Natural killer cell (primary cell): ENCODE measurements at regions not wholly inside any gene's neighbourhood (a gene's known extent, or its start where the extent isn't known, plus 50 kb on each side); places are given as distances from the start of the nearest gene placed in this dataset.
"Not testable (repeated sequence)": the region's sequence is repeated elsewhere in the genome, so short reads cannot be mapped to it uniquely, and the experiment has no call there.

Experiments used
- ATAC-seq, 3 donors: fragments of 150-1000 bp in 2 of 3; fragments of 200-7000 bp in 1 of 3; cut with Tn5 transposase; 1 replicate in 1 of 3; 2 replicates in 2 of 3; pipeline ENCODE4 v1.10.0; 2021; ENCODE audit warnings: mild to moderate bottlenecking in 2 of 3, moderate library complexity in 2 of 3
- DNase-seq, 2 donors: peaks; one replicate each; pipeline versions ENCODE4 v3.0.0 to v3.0.0-alpha.2; 2013 to 2021; ENCODE audit warnings: mixed read lengths in 1 of 2
- H3K27ac ChIP-seq: one replicate; pipeline ENCODE4 v1.5.1; 2013; ENCODE audit warnings: mild to moderate bottlenecking, low read length
- H3K27me3 ChIP-seq: one replicate; pipeline ENCODE4 v1.6.1; 2013; ENCODE audit warnings: low read length; ENCODE audit not compliant: control insufficient read depth, insufficient read depth
- H3K36me3 ChIP-seq: one replicate; pipeline ENCODE4 v1.6.1; 2013; ENCODE audit warnings: low read length; ENCODE audit not compliant: control insufficient read depth, insufficient read depth
- H3K4me1 ChIP-seq: one replicate; pipeline ENCODE4 v1.6.1; 2013; ENCODE audit warnings: low read length; ENCODE audit not compliant: control insufficient read depth, insufficient read depth
- H3K4me3 ChIP-seq: one replicate; pipeline ENCODE4 v1.5.1; 2013; ENCODE audit warnings: low read length
- H3K9me3 ChIP-seq: one replicate; pipeline ENCODE4 v1.6.1; 2013; ENCODE audit warnings: low read length; ENCODE audit not compliant: control insufficient read depth, insufficient read depth
- H3K27ac Mint-ChIP-seq, 2 donors: one replicate each; pipeline ENCODE4 v1.8.0; 2022; ENCODE audit warnings: mild to moderate bottlenecking in 2 of 2, mixed read lengths in 2 of 2, moderate library complexity in 1 of 2
- H3K27me3 Mint-ChIP-seq, 2 donors: one replicate each; pipeline ENCODE4 v1.8.0; 2022; ENCODE audit warnings: low read depth in 2 of 2, mixed read lengths in 2 of 2
- H3K36me3 Mint-ChIP-seq: one replicate; pipeline ENCODE4 v1.8.0; 2022; ENCODE audit warnings: mixed read lengths
- H3K4me1 Mint-ChIP-seq, 2 donors: one replicate each; pipeline ENCODE4 v1.8.0; 2022; ENCODE audit warnings: mixed read lengths in 2 of 2
- H3K4me3 Mint-ChIP-seq: one replicate; pipeline ENCODE4 v1.8.0; 2022; ENCODE audit warnings: mild to moderate bottlenecking, moderate library complexity, mixed read lengths
- H3K9me3 Mint-ChIP-seq, 2 donors: one replicate each; pipeline ENCODE4 v1.8.0; 2022; ENCODE audit warnings: mixed read lengths in 2 of 2
- CTCF ChIP-seq: fragments of 200-600 bp; IDR thresholded peaks from one replicate; pipeline ENCODE4 v1.8.0; 2022; ENCODE audit warnings: antibody characterized with exemption
- WGBS: methylation state at CpG from one replicate; pipeline ENCODE4 v1.1.7; 2013; ENCODE audit warnings: missing lambda C conversion rate; ENCODE audit not compliant: insufficient coverage; 5-methylcytosine and 5-hydroxymethylcytosine counted together
- intact Hi-C: fragments of 100-400 bp; cut with micrococcal nuclease; formaldehyde crosslinking; loops from one replicate; pipeline ENCODE4 v1.14.2; 2022

GRCh38 chr10:22133749-22134624 is 83.8 kb downstream of the EBLN1 start:
- Histone ChIP-seq H3K27me3 (no peaks in the 10 kb centered on the region), H3K27ac (no peak overlapping the region), H3K4me3 (no peak overlapping the region), H3K36me3 (no peaks in the 10 kb centered on the region), H3K9me3 (no peaks in the 10 kb centered on the region), H3K4me1 (peaks cover 13% of the 10 kb centered on the region)
- Mint-ChIP-seq H3K27ac (no peak overlapping the region), H3K4me3 (no peak overlapping the region), H3K36me3 (no peaks in the 10 kb centered on the region), H3K4me1 (peaks cover 6 to 11% of the 10 kb centered on the region in 2 donors), H3K27me3 (peaks cover 0 to 12% of the 10 kb centered on the region in 2 donors), H3K9me3 (no peaks in the 10 kb centered on the region)
- WGBS: 13% methylated on average over 11 of the region's 11 CpGs
- DNase-seq (no peak), ATAC-seq (peak; percentile 38 to 74 (median 52))
- TF ChIP-seq CTCF: no peak
- intact Hi-C loops: no loop called here

- peaks cover 6 to 11% of the 10 kb centered on the region in 2 donors for H3K4me1 Mint-ChIP-seq
- H3K4me3 ChIP-seq, H3K4me3 Mint-ChIP-seq, H3K27ac Mint-ChIP-seq, H3K9me3 ChIP-seq, H3K27me3 ChIP-seq, H3K36me3 Mint-ChIP-seq, H3K36me3 ChIP-seq, H3K27ac ChIP-seq, intact Hi-C loops, DNase-seq, H3K9me3 Mint-ChIP-seq, ATAC-seq: not testable (repeated sequence)
- peaks cover 0 to 12% of the 10 kb centered on the region in 2 donors for H3K27me3 Mint-ChIP-seq
- H3K4me1 ChIP-seq: peaks cover 13% of the 10 kb centered on the region
- WGBS: 82% methylated on average over 6 of the region's 6 CpGs
These were observed 87.0 kb downstream of the EBLN1 start for GRCh38 chr10:22130824-22131223.

- H3K27me3 ChIP-seq, H3K27ac Mint-ChIP-seq, ATAC-seq, H3K4me3 ChIP-seq, H3K36me3 ChIP-seq, H3K36me3 Mint-ChIP-seq, H3K9me3 Mint-ChIP-seq, H3K9me3 ChIP-seq, intact Hi-C loops, H3K4me3 Mint-ChIP-seq, DNase-seq, H3K27ac ChIP-seq: not testable (repeated sequence)
- 95% methylated on average over 5 of the region's 22 CpGs for WGBS
- Mint-ChIP-seq H3K4me1 (peaks cover 6 to 11% of the 10 kb centered on the region in 2 donors), H3K27me3 (peaks cover 0 to 12% of the 10 kb centered on the region in 2 donors)
- H3K4me1 ChIP-seq: peaks cover 12% of the 10 kb centered on the region
These were observed 88.2 kb downstream of the EBLN1 start for GRCh38 chr10:22129612-22130011.

GRCh38 chr10:22121181-22121580 is 96.6 kb downstream of the EBLN1 start:
- H3K36me3 ChIP-seq, H3K9me3 Mint-ChIP-seq: not testable (repeated sequence)
- WGBS: 100% methylated on average over 1 of the region's 3 CpGs

GRCh38 chr10:22120072-22120471 is 97.7 kb downstream of the EBLN1 start:
- WGBS: 100% methylated on average over 1 of the region's 1 CpG
- H3K9me3 ChIP-seq, H3K27ac ChIP-seq, DNase-seq, H3K27me3 ChIP-seq, ATAC-seq, H3K4me1 Mint-ChIP-seq, H3K4me3 ChIP-seq, H3K9me3 Mint-ChIP-seq, H3K27ac Mint-ChIP-seq, intact Hi-C loops, H3K4me3 Mint-ChIP-seq, H3K4me1 ChIP-seq, H3K36me3 ChIP-seq, H3K36me3 Mint-ChIP-seq: not testable (repeated sequence)
- peaks cover 5 to 31% of the 10 kb centered on the region in 2 donors for H3K27me3 Mint-ChIP-seq

More at GRCh38 chr10:22121181-22121580, 96.6 kb downstream of the EBLN1 start:
- H3K36me3 Mint-ChIP-seq, DNase-seq, H3K4me1 Mint-ChIP-seq, H3K4me3 Mint-ChIP-seq, H3K27ac ChIP-seq, H3K9me3 ChIP-seq, H3K4me1 ChIP-seq, ATAC-seq, H3K27ac Mint-ChIP-seq, H3K4me3 ChIP-seq, H3K27me3 ChIP-seq, intact Hi-C loops: not testable (repeated sequence)
- peaks cover 0 to 22% of the 10 kb centered on the region in 2 donors for H3K27me3 Mint-ChIP-seq

GRCh38 chr10:22119575-22119974 is 98.2 kb downstream of the EBLN1 start:
- H3K4me1 Mint-ChIP-seq, H3K4me3 Mint-ChIP-seq, H3K4me1 ChIP-seq, DNase-seq, H3K9me3 ChIP-seq, H3K27ac ChIP-seq, H3K27ac Mint-ChIP-seq, H3K9me3 Mint-ChIP-seq, H3K27me3 ChIP-seq, intact Hi-C loops, H3K36me3 Mint-ChIP-seq, H3K36me3 ChIP-seq, ATAC-seq, H3K4me3 ChIP-seq: not testable (repeated sequence)
- WGBS: 100% methylated on average over 2 of the region's 5 CpGs
- H3K27me3 Mint-ChIP-seq: peaks cover 7 to 36% of the 10 kb centered on the region in 2 donors
